ENCODE measurements at regions not wholly inside any gene's neighbourhood (a gene's known extent, or its start where the extent isn't known, plus 50 kb on each side); places are given as distances from the start of the nearest gene placed in this dataset.

- H3K4me3 ChIP-seq: no peak overlapping the region
- H3K27me3 ChIP-seq: no peaks in the 10 kb centered on the region
- no peak for TF ChIP-seq POLR2A (IDR thresholded peaks at IDR 0.05)
- TF ChIP-seq POLR2AphosphoS5 (IDR thresholded peaks at IDR 0.05): no peak
- TF ChIP-seq, protein P1, sequence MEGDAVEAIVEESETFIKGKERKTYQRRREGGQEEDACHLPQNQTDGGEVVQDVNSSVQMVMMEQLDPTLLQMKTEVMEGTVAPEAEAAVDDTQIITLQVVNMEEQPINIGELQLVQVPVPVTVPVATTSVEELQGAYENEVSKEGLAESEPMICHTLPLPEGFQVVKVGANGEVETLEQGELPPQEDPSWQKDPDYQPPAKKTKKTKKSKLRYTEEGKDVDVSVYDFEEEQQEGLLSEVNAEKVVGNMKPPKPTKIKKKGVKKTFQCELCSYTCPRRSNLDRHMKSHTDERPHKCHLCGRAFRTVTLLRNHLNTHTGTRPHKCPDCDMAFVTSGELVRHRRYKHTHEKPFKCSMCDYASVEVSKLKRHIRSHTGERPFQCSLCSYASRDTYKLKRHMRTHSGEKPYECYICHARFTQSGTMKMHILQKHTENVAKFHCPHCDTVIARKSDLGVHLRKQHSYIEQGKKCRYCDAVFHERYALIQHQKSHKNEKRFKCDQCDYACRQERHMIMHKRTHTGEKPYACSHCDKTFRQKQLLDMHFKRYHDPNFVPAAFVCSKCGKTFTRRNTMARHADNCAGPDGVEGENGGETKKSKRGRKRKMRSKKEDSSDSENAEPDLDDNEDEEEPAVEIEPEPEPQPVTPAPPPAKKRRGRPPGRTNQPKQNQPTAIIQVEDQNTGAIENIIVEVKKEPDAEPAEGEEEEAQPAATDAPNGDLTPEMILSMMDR (IDR thresholded peaks at IDR 0.05): no peak
- no peaks in the 10 kb centered on the region for H3K36me3 ChIP-seq
- H3K27ac ChIP-seq: no peak overlapping the region
- intact Hi-C loops (cut with DNase I; ENCODE audit: low total_unique reads): no loop called here
- DNase-seq (ENCODE audit: low spot score in 2 of 2): no peak
- H3K4me1 ChIP-seq: no peaks in the 10 kb centered on the region
- peaks cover 4 to 5% of the 10 kb centered on the region in 2 donors for H3K9me3 ChIP-seq
These were observed 919.7 kb upstream of the GYPC start for GRCh38 chr2:125736306-125736705.

- intact Hi-C loops (cut with DNase I; ENCODE audit: low total_unique reads): no loop called here
- no peak for DNase-seq (ENCODE audit: low spot score in 2 of 2)
These were observed 910.4 kb upstream of the GYPC start for GRCh38 chr2:125745514-125745913.

GRCh38 chr2:125746321-125747164 is 909.4 kb upstream of the GYPC start:
- intact Hi-C loops (cut with DNase I; ENCODE audit: low total_unique reads): no loop called here
- Histone ChIP-seq H3K27ac (no peak overlapping the region), H3K27me3 (no peaks in the 10 kb centered on the region), H3K36me3 (no peaks in the 10 kb centered on the region), H3K4me3 (no peak overlapping the region), H3K4me1 (no peaks in the 10 kb centered on the region), H3K9me3 (no peaks in the 10 kb centered on the region)
- no peak for DNase-seq (ENCODE audit: low spot score in 2 of 2)
- TF ChIP-seq POLR2A (IDR thresholded peaks at IDR 0.05) (no peak), POLR2AphosphoS5 (IDR thresholded peaks at IDR 0.05) (no peak)
- TF ChIP-seq, protein P1 (IDR thresholded peaks at IDR 0.05): no peak

More at GRCh38 chr2:125745514-125745913, 910.4 kb upstream of the GYPC start:
- TF ChIP-seq POLR2AphosphoS5 (IDR thresholded peaks at IDR 0.05): no peak
- TF ChIP-seq, protein P1 (IDR thresholded peaks at IDR 0.05): peak in 2 of 3 donors; percentile 39 to 42
- TF ChIP-seq POLR2A (IDR thresholded peaks at IDR 0.05): no peak
- Histone ChIP-seq H3K36me3 (no peaks in the 10 kb centered on the region), H3K27me3 (no peaks in the 10 kb centered on the region), H3K4me1 (no peaks in the 10 kb centered on the region), H3K27ac (no peak overlapping the region), H3K4me3 (no peak overlapping the region), H3K9me3 (no peaks in the 10 kb centered on the region)

- TF ChIP-seq POLR2A (IDR thresholded peaks at IDR 0.05): no peak
- TF ChIP-seq, protein P1 (IDR thresholded peaks at IDR 0.05): no peak
- TF ChIP-seq POLR2AphosphoS5 (IDR thresholded peaks at IDR 0.05): no peak
- no peak overlapping the region for H3K4me3 ChIP-seq
- intact Hi-C loops (cut with DNase I; ENCODE audit: low total_unique reads): no loop called here
These were observed 908.9 kb upstream of the GYPC start for GRCh38 chr2:125747165-125747425.

DNA sequence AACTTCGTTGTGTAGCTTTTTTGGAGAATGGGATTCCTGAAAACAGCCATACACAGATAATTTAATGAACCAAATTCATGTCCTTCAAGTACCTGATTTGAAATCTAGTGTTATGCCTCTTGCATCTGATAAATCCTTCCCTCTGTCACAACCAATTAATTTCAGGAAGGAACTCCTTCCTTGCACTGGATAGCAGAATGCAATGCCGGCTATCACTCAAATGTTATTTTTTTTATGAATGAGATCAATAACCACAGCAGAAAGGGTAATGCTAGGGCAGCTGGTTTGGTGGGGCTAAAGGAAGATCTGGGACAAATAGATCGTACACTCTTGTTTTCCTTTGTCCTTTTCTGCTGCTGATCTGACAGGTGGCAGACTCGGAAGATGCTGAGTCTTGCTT is 899.5 kb upstream of the GYPC start:
- no peak overlapping the region for H3K27ac ChIP-seq
- DNase-seq (ENCODE audit: low spot score in 2 of 2): no peak
- TF ChIP-seq POLR2AphosphoS5 (IDR thresholded peaks at IDR 0.05) (no peak), POLR2A (IDR thresholded peaks at IDR 0.05) (no peak)
- TF ChIP-seq, protein P1 (IDR thresholded peaks at IDR 0.05): no peak
- H3K4me3 ChIP-seq: no peak overlapping the region
- no peaks in the 10 kb centered on the region for H3K27me3 ChIP-seq
- H3K36me3 ChIP-seq: no peaks in the 10 kb centered on the region
- H3K9me3 ChIP-seq: no peaks in the 10 kb centered on the region
- H3K4me1 ChIP-seq: no peaks in the 10 kb centered on the region
- intact Hi-C loops (cut with DNase I; ENCODE audit: low total_unique reads): no loop called here

More at GRCh38 chr2:125747165-125747425, 908.9 kb upstream of the GYPC start:
- Histone ChIP-seq H3K27ac (no peak overlapping the region), H3K27me3 (no peaks in the 10 kb centered on the region), H3K36me3 (no peaks in the 10 kb centered on the region), H3K4me1 (no peaks in the 10 kb centered on the region), H3K9me3 (no peaks in the 10 kb centered on the region)
- DNase-seq (ENCODE audit: low spot score in 2 of 2): no peak
